ENCODE measurements at regions not wholly inside any gene's neighbourhood (a gene's known extent, or its start where the extent isn't known, plus 50 kb on each side); places are given as distances from the start of the nearest gene placed in this dataset.
A peak's percentile ranks its signal among the peaks of the same experiment; 100 is the strongest.

DNA sequence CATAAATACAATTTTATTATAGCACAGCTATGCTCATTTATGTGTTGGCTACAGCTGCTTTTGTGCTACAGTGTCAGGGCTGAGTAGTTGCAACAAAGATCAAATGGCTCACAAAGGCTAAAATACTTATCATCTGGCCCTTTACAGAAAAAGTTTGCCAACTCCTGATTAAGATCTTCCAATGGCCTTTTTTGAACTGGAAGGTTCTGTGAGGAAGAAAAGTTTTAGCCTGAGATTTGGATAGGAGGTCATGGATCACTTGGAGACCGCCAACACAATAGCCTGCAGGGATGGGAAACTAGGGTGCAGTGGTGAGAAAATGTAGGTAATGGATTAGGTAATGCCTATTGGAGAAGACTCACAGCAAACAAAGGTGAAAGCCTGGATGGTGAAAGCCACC is 169.8 kb downstream of the NOC3L start:
- H3K27me3 Mint-ChIP-seq (ENCODE audit: unreplicated experiment) = no peaks in the 10 kb centered on the region
- peak overlapping the region; percentile 80 for H3K27ac Mint-ChIP-seq (ENCODE audit: unreplicated experiment)
- H3K4me1 Mint-ChIP-seq (ENCODE audit: unreplicated experiment) = peaks cover 40% of the 10 kb centered on the region
- DNase-seq (ENCODE audit: extremely low spot score, unreplicated experiment) = no peak
- H3K4me3 Mint-ChIP-seq (ENCODE audit: unreplicated experiment) = no peak overlapping the region
- H3K36me3 Mint-ChIP-seq (ENCODE audit: unreplicated experiment) = no peaks in the 10 kb centered on the region
- TF ChIP-seq, protein P1, sequence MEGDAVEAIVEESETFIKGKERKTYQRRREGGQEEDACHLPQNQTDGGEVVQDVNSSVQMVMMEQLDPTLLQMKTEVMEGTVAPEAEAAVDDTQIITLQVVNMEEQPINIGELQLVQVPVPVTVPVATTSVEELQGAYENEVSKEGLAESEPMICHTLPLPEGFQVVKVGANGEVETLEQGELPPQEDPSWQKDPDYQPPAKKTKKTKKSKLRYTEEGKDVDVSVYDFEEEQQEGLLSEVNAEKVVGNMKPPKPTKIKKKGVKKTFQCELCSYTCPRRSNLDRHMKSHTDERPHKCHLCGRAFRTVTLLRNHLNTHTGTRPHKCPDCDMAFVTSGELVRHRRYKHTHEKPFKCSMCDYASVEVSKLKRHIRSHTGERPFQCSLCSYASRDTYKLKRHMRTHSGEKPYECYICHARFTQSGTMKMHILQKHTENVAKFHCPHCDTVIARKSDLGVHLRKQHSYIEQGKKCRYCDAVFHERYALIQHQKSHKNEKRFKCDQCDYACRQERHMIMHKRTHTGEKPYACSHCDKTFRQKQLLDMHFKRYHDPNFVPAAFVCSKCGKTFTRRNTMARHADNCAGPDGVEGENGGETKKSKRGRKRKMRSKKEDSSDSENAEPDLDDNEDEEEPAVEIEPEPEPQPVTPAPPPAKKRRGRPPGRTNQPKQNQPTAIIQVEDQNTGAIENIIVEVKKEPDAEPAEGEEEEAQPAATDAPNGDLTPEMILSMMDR (IDR thresholded peaks at IDR 0.05) = no peak
- no peaks in the 10 kb centered on the region for H3K9me3 Mint-ChIP-seq (ENCODE audit: unreplicated experiment)

DNA sequence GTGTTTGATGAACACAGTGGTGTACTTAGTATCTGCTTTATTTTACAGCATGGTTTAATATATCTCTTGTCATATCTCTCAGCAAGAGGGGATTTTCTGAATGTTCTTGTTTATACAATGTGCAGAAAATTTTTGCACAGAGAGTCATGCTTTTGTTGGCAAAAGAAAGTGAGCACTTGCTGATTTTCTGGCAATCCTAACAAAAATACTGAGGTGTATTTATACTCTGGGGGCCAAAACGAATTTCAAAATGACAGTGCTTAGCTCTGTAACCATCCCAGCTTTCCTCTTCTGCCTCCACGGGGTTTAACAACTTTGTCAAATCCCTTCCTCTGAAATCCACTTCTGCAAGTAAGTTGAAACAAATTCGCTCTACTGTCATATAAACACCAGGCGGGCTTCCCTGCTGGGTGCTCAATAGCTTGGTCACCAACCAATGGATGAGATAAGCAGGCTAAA is 169.2 kb downstream of the NOC3L start:
- TF ChIP-seq, protein P1 (IDR thresholded peaks at IDR 0.05) = no peak
- DNase-seq (ENCODE audit: extremely low spot score, unreplicated experiment) = no peak
- H3K4me3 Mint-ChIP-seq (ENCODE audit: unreplicated experiment) = no peak overlapping the region
- H3K9me3 Mint-ChIP-seq (ENCODE audit: unreplicated experiment) = no peaks in the 10 kb centered on the region
- peak overlapping the region; percentile 80 for H3K27ac Mint-ChIP-seq (ENCODE audit: unreplicated experiment)
- H3K27me3 Mint-ChIP-seq (ENCODE audit: unreplicated experiment) = no peaks in the 10 kb centered on the region
- H3K4me1 Mint-ChIP-seq (ENCODE audit: unreplicated experiment) = peaks cover 40% of the 10 kb centered on the region
- H3K36me3 Mint-ChIP-seq (ENCODE audit: unreplicated experiment) = peaks cover 2% of the 10 kb centered on the region

DNA sequence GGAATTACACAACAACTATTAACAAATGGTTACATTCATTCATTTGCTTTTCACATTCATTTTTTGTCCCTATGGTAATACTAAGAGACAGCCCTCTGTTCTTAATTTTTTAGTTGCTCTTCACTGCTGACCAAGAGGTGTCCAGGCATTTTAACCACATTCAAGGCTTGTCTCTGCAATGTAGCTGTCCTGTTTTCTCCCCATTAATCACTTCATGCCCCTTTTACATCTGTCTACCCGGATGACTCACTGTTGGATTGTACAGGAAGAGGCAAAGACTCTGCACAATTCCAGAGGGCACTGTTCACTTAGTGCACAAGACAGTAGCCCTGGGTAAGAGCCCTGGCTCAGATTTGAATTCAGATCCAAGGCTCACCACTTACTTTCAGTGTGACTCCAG is 168.5 kb downstream of the NOC3L start:
- TF ChIP-seq, protein P1 (IDR thresholded peaks at IDR 0.05) = peak; percentile 26
- Mint-ChIP-seq H3K36me3 (ENCODE audit: unreplicated experiment) (peaks cover 2% of the 10 kb centered on the region), H3K27ac (ENCODE audit: unreplicated experiment) (peak overlapping the region; percentile 80), H3K27me3 (ENCODE audit: unreplicated experiment) (no peaks in the 10 kb centered on the region), H3K4me3 (ENCODE audit: unreplicated experiment) (no peak overlapping the region), H3K9me3 (ENCODE audit: unreplicated experiment) (no peaks in the 10 kb centered on the region), H3K4me1 (ENCODE audit: unreplicated experiment) (peaks cover 40% of the 10 kb centered on the region)
- no peak for DNase-seq (ENCODE audit: extremely low spot score, unreplicated experiment)

DNA sequence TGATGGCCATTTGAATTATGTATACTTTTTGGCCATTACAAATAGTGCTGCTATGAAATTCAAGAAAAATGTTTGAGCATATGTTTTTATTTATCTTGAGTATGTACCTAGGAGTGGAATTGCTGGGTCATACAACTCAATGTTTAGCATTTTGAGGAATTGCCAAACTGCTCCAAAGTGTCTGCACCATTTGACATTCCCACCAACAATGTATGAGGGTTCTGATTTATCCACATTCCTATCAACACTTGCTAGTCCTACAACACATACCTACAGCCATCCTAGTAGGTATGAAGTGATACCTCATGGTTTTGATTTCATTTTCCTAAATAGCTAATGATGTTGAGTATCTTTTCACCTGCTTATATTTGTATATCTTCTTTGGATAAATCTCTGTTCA is 165.5 kb downstream of the NOC3L start:
- Mint-ChIP-seq H3K9me3 (ENCODE audit: unreplicated experiment) (no peaks in the 10 kb centered on the region), H3K36me3 (ENCODE audit: unreplicated experiment) (peaks cover 2% of the 10 kb centered on the region), H3K27me3 (ENCODE audit: unreplicated experiment) (no peaks in the 10 kb centered on the region), H3K27ac (ENCODE audit: unreplicated experiment) (no peak overlapping the region), H3K4me1 (ENCODE audit: unreplicated experiment) (peaks cover 43% of the 10 kb centered on the region), H3K4me3 (ENCODE audit: unreplicated experiment) (no peak overlapping the region)
- DNase-seq (ENCODE audit: extremely low spot score, unreplicated experiment) = no peak
- TF ChIP-seq, protein P1 (IDR thresholded peaks at IDR 0.05) = no peak

DNA sequence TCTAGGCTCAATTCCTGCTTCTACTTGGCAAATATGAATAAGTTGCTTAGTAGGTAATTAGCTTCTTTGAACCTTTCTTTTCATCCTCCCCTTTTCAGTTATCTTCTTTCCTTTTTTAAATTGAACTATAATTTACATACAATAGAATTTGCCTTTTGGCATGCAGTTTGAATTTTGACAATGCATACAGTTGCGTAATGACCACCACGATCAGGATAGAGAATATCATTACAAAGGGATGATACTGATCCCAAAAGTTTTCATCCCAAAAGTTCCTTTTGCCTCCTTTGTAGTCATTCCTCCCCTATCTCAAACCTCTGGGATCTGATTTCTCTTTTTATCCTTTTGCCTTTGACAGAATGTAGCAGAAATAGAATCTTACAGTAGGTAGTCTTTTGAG is 164.4 kb downstream of the NOC3L start:
- H3K4me3 Mint-ChIP-seq (ENCODE audit: unreplicated experiment) = no peak overlapping the region
- TF ChIP-seq, protein P1 (IDR thresholded peaks at IDR 0.05) = no peak
- no peaks in the 10 kb centered on the region for H3K27me3 Mint-ChIP-seq (ENCODE audit: unreplicated experiment)
- peaks cover 2% of the 10 kb centered on the region for H3K36me3 Mint-ChIP-seq (ENCODE audit: unreplicated experiment)
- no peak overlapping the region for H3K27ac Mint-ChIP-seq (ENCODE audit: unreplicated experiment)
- no peak for DNase-seq (ENCODE audit: extremely low spot score, unreplicated experiment)
- H3K9me3 Mint-ChIP-seq (ENCODE audit: unreplicated experiment) = no peaks in the 10 kb centered on the region
- H3K4me1 Mint-ChIP-seq (ENCODE audit: unreplicated experiment) = peaks cover 32% of the 10 kb centered on the region
